Breast epithelium (tissue), 4 donors: ENCODE measurements at regions not wholly inside any gene's neighbourhood (a gene's known extent, or its start where the extent isn't known, plus 50 kb on each side); places are given as distances from the start of the nearest gene placed in this dataset.
A peak's percentile ranks its signal among the peaks of the same experiment; 100 is the strongest.

Source experiments
- DNase-seq, 2 donors: peaks; one replicate each; pipeline ENCODE4 v3.0.0-alpha.2; 2019; ENCODE audit warnings: low spot score in 2 of 2
- H3K27ac ChIP-seq, 2 donors: fragments of 200-600 bp; sonication (generic) in 1 of 2; one replicate each; pipeline ENCODE4 v1.5.1; 2016 to 2019; ENCODE audit warnings: mild to moderate bottlenecking in 1 of 2
- H3K27me3 ChIP-seq, 2 donors: fragments of 200-600 bp; sonication (generic) in 1 of 2; one replicate each; pipeline versions ENCODE4 v1.5.1 to v1.6.0; 2017 to 2019; ENCODE audit warnings: control low read depth in 1 of 2, mild to moderate bottlenecking in 1 of 2
- H3K36me3 ChIP-seq: fragments of 200-600 bp; one replicate; pipeline ENCODE4 v1.5.1; 2019
- H3K4me1 ChIP-seq, 2 donors: fragments of 200-600 bp; sonication (generic); one replicate each; pipeline ENCODE4 v1.5.1; 2016 to 2019; ENCODE audit warnings: control low read depth in 1 of 2
- H3K4me3 ChIP-seq, 3 donors: fragments of 200-600 bp; sonication (generic); 1 replicate in 2 of 3; 2 replicates in 1 of 3; pipeline ENCODE4 v1.5.1; 2016 to 2019; ENCODE audit warnings: mild to moderate bottlenecking in 3 of 3, moderate library complexity in 2 of 3
- H3K9me3 ChIP-seq, 2 donors: fragments of 200-600 bp; sonication (generic) in 1 of 2; one replicate each; pipeline ENCODE4 v1.5.1; 2016 to 2019; ENCODE audit warnings: control low read depth in 1 of 2
- CTCF ChIP-seq, 3 donors: fragments of 450-650 bp; IDR thresholded peaks; one replicate each; pipeline ENCODE4 v1.5.1; 2016 to 2017; ENCODE audit warnings: antibody characterized with exemption in 3 of 3, mild to moderate bottlenecking in 3 of 3, moderate library complexity in 3 of 3
- POLR2A ChIP-seq: fragments of 450-650 bp; IDR thresholded peaks from one replicate; pipeline ENCODE4 v1.6.1; 2016; ENCODE audit warnings: antibody characterized with exemption, mild to moderate bottlenecking, moderate library complexity
- POLR2AphosphoS5 ChIP-seq, 3 donors: sonication (generic); formaldehyde crosslinking; IDR thresholded peaks; one replicate each; pipeline ENCODE4 v1.6.1; 2017; ENCODE audit warnings: antibody characterized with exemption in 3 of 3
- intact Hi-C: fragments of 100-400 bp; cut with DNase I; formaldehyde crosslinking; loops from one replicate; pipeline ENCODE4 v1.15.1; 2023; ENCODE audit warnings: low total_unique reads

- Histone ChIP-seq H3K27me3 (no peaks in the 10 kb centered on the region), H3K36me3 (no peaks in the 10 kb centered on the region), H3K4me3 (no peak overlapping the region), H3K9me3 (no peaks in the 10 kb centered on the region), H3K4me1 (no peaks in the 10 kb centered on the region), H3K27ac (no peak overlapping the region)
- intact Hi-C loops: no loop called here
- no peak for TF ChIP-seq POLR2AphosphoS5 (IDR thresholded peaks at IDR 0.05)
- TF ChIP-seq CTCF (IDR thresholded peaks at IDR 0.05): no peak
- TF ChIP-seq POLR2A: no peak
- no peak for DNase-seq
These were observed 285.6 kb downstream of the ETS1 start for GRCh38 chr11:128301756-128302155.

- no peak for TF ChIP-seq POLR2A
- TF ChIP-seq POLR2AphosphoS5 (IDR thresholded peaks at IDR 0.05): no peak
- no peak for TF ChIP-seq CTCF (IDR thresholded peaks at IDR 0.05)
- Histone ChIP-seq H3K27me3 (no peaks in the 10 kb centered on the region), H3K27ac (no peak overlapping the region), H3K4me3 (no peak overlapping the region), H3K36me3 (no peaks in the 10 kb centered on the region), H3K4me1 (no peaks in the 10 kb centered on the region), H3K9me3 (no peaks in the 10 kb centered on the region)
- intact Hi-C loops: no loop called here
- DNase-seq: no peak
These were observed 286.6 kb downstream of the ETS1 start for GRCh38 chr11:128300785-128301184.

- DNase-seq: peak in 1 of 2 donors; percentile 37
- Histone ChIP-seq H3K4me3 (no peak overlapping the region), H3K27me3 (no peaks in the 10 kb centered on the region), H3K9me3 (no peaks in the 10 kb centered on the region), H3K27ac (peak overlapping the region; percentile 69 to 91), H3K4me1 (no peaks in the 10 kb centered on the region), H3K36me3 (no peaks in the 10 kb centered on the region)
- intact Hi-C loops: no loop called here
- TF ChIP-seq CTCF (IDR thresholded peaks at IDR 0.05) (no peak), POLR2AphosphoS5 (IDR thresholded peaks at IDR 0.05) (peak; percentile 30 to 50 (median 34)), POLR2A (no peak)
These were observed 288.1 kb downstream of the ETS1 start for GRCh38 chr11:128299132-128299726.

GRCh38 chr11:128298271-128298670 is 289.1 kb downstream of the ETS1 start:
- Histone ChIP-seq H3K4me3 (no peak overlapping the region), H3K9me3 (no peaks in the 10 kb centered on the region), H3K27me3 (no peaks in the 10 kb centered on the region), H3K27ac (peak overlapping the region; percentile 69 to 91), H3K4me1 (no peaks in the 10 kb centered on the region), H3K36me3 (no peaks in the 10 kb centered on the region)
- intact Hi-C loops: no loop called here
- TF ChIP-seq POLR2A (no peak), CTCF (IDR thresholded peaks at IDR 0.05) (no peak), POLR2AphosphoS5 (IDR thresholded peaks at IDR 0.05) (no peak)
- DNase-seq: no peak

GRCh38 chr11:128297805-128298204 is 289.6 kb downstream of the ETS1 start:
- Histone ChIP-seq H3K36me3 (no peaks in the 10 kb centered on the region), H3K27ac (peak overlapping the region; percentile 1 to 91), H3K4me3 (no peak overlapping the region), H3K4me1 (no peaks in the 10 kb centered on the region), H3K9me3 (no peaks in the 10 kb centered on the region), H3K27me3 (no peaks in the 10 kb centered on the region)
- intact Hi-C loops: no loop called here
- DNase-seq: no peak
- TF ChIP-seq CTCF (IDR thresholded peaks at IDR 0.05): no peak
- TF ChIP-seq POLR2AphosphoS5 (IDR thresholded peaks at IDR 0.05): no peak
- no peak for TF ChIP-seq POLR2A
